HL-60/S4 treated with phorbol 12-myristate 13-acetate at 8.2 ng/mL for 4 days and 3 days (cell line): ENCODE measurements at regions not wholly inside any gene's neighbourhood (a gene's known extent, or its start where the extent isn't known, plus 50 kb on each side); places are given as distances from the start of the nearest gene placed in this dataset.

Source experiments
- in situ Hi-C: fragments of 300-500 bp; cut with MboI; formaldehyde crosslinking; loops from 2 replicates; pipeline ENCODE4 v1.15.0; 2022; ENCODE audit warnings: low sequenced_read_pairs

GRCh38 chrX:2640436-2641150 is 50.5 kb upstream of the CD99 start:
- in situ Hi-C loops = loop anchor here (25.0 kb wide), 1 partner anchor 172 kb away; no protein-coding TSS in a partner anchor

GRCh38 chrX:2638279-2638678 is 52.8 kb upstream of the CD99 start:
- in situ Hi-C loops = loop anchor here (25.0 kb wide), 1 partner anchor 174 kb away; no protein-coding TSS in a partner anchor

- in situ Hi-C loops = loop anchor here (25.0 kb wide), 1 partner anchor 177 kb away; no protein-coding TSS in a partner anchor
Observed at GRCh38 chrX:2635342-2635741, 55.8 kb upstream of the CD99 start.

- in situ Hi-C loops = loop anchor here (25.0 kb wide), 1 partner anchor 179 kb away; no protein-coding TSS in a partner anchor
Observed at GRCh38 chrX:2632533-2633504, 58.3 kb upstream of the CD99 start.

GRCh38 chrX:2631743-2632532 is 59.2 kb upstream of the CD99 start:
- in situ Hi-C loops = loop anchor here (25.0 kb wide), 1 partner anchor 180 kb away; no protein-coding TSS in a partner anchor

GRCh38 chrX:2630935-2631742 is 60.0 kb upstream of the CD99 start:
- in situ Hi-C loops = loop anchor here (25.0 kb wide), 1 partner anchor 181 kb away; no protein-coding TSS in a partner anchor

- in situ Hi-C loops = loop anchor here (25.0 kb wide), 1 partner anchor 182 kb away; no protein-coding TSS in a partner anchor
Observed at GRCh38 chrX:2630008-2630934, 60.8 kb upstream of the CD99 start.

GRCh38 chrX:2629316-2630007 is 61.6 kb upstream of the CD99 start:
- in situ Hi-C loops = loop anchor here (25.0 kb wide), 1 partner anchor 183 kb away; no protein-coding TSS in a partner anchor

GRCh38 chrX:2628751-2629315 is 62.3 kb upstream of the CD99 start:
- in situ Hi-C loops = loop anchor here (25.0 kb wide), 1 partner anchor 183 kb away; no protein-coding TSS in a partner anchor

GRCh38 chrX:2627272-2627867 is 63.7 kb upstream of the CD99 start:
- in situ Hi-C loops = loop anchor here (25.0 kb wide), 1 partner anchor 185 kb away; no protein-coding TSS in a partner anchor

GRCh38 chrX:2626750-2627149 is 64.3 kb upstream of the CD99 start:
- in situ Hi-C loops = loop anchor here (25.0 kb wide), 1 partner anchor 186 kb away; no protein-coding TSS in a partner anchor

GRCh38 chrX:2620576-2620975 is 70.5 kb upstream of the CD99 start:
- in situ Hi-C loops = loop anchor here (25.0 kb wide), 1 partner anchor 958 kb away; no protein-coding TSS in a partner anchor

- in situ Hi-C loops = loop anchor here (25.0 kb wide), 1 partner anchor 956 kb away; no protein-coding TSS in a partner anchor
Observed at GRCh38 chrX:2618516-2618915, 72.6 kb upstream of the CD99 start.

- in situ Hi-C loops = loop anchor here (25.0 kb wide), 1 partner anchor 953 kb away; no protein-coding TSS in a partner anchor
Observed at GRCh38 chrX:2614911-2615310, 76.2 kb upstream of the CD99 start.

- in situ Hi-C loops = loop anchor here (25.0 kb wide), 1 partner anchor 948 kb away; no protein-coding TSS in a partner anchor
Observed at GRCh38 chrX:2610246-2611170, 80.6 kb upstream of the CD99 start.
